ENCODE measurements at regions not wholly inside any gene's neighbourhood (a gene's known extent, or its start where the extent isn't known, plus 50 kb on each side); places are given as distances from the start of the nearest gene placed in this dataset.

DNA sequence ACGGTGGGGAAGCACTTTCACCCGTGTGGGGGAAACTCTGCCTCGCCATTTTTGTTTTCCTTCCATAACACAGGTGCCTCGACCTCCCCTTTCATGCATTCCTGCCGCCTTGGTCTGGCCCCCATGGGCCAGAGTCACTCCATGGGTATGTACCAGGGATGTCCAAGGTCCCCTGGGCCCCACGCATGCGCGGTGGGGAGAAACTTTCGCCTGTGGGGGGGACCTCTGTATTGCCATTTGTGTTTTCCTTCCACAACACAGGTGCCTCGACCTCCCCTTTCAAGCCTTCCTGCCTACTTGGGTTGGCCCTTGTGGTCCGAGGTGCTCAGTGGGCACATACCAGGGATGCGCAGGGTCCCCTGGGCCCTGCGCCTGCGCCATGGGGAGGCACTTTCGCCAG is 345.8 kb downstream of the ALG10 start:
- DNase-seq (ENCODE audit: low read depth) = no peak
- TF ChIP-seq, protein P1, sequence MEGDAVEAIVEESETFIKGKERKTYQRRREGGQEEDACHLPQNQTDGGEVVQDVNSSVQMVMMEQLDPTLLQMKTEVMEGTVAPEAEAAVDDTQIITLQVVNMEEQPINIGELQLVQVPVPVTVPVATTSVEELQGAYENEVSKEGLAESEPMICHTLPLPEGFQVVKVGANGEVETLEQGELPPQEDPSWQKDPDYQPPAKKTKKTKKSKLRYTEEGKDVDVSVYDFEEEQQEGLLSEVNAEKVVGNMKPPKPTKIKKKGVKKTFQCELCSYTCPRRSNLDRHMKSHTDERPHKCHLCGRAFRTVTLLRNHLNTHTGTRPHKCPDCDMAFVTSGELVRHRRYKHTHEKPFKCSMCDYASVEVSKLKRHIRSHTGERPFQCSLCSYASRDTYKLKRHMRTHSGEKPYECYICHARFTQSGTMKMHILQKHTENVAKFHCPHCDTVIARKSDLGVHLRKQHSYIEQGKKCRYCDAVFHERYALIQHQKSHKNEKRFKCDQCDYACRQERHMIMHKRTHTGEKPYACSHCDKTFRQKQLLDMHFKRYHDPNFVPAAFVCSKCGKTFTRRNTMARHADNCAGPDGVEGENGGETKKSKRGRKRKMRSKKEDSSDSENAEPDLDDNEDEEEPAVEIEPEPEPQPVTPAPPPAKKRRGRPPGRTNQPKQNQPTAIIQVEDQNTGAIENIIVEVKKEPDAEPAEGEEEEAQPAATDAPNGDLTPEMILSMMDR (conservative IDR thresholded peaks at IDR 0.05; ENCODE audit: low read depth, low read length) = no peak
- no peak overlapping the region for H3K4me3 ChIP-seq (ENCODE audit: low read depth, low read length)

DNA sequence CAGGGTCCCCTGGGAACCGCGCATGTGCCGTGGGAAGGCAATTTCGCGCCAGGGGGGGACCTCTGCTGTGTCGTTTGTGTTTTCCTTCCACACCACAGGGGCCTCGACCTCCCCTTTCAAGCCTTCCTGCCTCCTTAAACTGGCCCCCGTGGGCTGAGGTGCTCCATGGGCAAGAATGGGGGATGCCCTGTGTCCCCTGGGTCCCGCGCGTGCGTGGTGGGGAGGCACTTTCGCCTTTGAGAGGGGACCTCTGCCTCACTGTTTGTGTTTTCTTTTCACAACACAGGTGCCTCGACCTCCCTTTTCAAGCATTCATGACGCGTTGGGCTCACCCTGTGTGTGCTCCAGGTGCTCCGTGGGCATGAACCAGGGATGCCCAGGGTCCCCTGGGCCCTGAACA is 348.8 kb downstream of the ALG10 start:
- DNase-seq (ENCODE audit: low read depth) = no peak
- no peak overlapping the region for H3K4me3 ChIP-seq (ENCODE audit: low read depth, low read length)
- TF ChIP-seq, protein P1 (conservative IDR thresholded peaks at IDR 0.05; ENCODE audit: low read depth, low read length) = no peak

DNA sequence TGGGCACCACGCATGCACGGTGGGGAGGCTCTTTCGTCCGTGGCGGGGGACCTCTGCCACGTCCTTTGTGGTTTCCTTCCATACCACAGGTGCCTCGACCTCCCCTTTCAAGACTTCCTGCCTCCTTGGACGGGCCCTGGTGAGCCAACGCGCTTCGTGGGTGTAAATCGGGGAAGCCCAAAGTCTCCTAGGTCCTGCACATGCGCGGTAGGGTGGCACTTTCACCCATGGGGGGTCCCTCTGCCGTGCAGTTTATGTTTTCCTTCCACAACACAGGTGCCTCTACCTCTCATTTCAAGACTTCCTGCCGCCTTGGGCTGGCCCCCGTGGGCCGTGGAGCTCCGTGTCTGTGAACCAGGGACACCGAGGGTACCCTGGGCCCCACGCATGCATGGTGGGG is 349.7 kb downstream of the ALG10 start:
- no peak overlapping the region for H3K4me3 ChIP-seq (ENCODE audit: low read depth, low read length)
- TF ChIP-seq, protein P1 (conservative IDR thresholded peaks at IDR 0.05; ENCODE audit: low read depth, low read length) = no peak
- DNase-seq (ENCODE audit: low read depth) = no peak

DNA sequence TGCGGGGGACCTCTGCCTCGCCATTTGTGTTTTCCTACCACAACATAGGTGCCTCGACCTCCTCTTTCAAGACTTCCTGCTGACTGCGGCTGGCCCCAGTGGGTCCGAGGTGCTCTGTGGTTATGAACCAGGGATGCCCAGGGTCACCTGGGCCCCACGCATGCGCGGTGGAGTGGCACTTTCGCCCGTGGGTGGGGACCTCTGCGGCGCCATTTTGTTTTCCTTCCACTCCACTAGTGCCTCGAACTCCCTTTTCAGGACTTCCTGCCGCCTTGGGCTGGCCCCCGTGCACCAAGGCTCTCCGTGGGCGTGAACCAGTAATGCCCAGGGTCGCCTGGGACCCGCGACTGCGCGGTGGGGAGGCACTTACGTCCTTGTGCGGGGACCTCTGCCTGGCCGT is 351.6 kb downstream of the ALG10 start:
- no peak overlapping the region for H3K4me3 ChIP-seq (ENCODE audit: low read depth, low read length)
- TF ChIP-seq, protein P1 (conservative IDR thresholded peaks at IDR 0.05; ENCODE audit: low read depth, low read length) = no peak
- DNase-seq (ENCODE audit: low read depth) = no peak

DNA sequence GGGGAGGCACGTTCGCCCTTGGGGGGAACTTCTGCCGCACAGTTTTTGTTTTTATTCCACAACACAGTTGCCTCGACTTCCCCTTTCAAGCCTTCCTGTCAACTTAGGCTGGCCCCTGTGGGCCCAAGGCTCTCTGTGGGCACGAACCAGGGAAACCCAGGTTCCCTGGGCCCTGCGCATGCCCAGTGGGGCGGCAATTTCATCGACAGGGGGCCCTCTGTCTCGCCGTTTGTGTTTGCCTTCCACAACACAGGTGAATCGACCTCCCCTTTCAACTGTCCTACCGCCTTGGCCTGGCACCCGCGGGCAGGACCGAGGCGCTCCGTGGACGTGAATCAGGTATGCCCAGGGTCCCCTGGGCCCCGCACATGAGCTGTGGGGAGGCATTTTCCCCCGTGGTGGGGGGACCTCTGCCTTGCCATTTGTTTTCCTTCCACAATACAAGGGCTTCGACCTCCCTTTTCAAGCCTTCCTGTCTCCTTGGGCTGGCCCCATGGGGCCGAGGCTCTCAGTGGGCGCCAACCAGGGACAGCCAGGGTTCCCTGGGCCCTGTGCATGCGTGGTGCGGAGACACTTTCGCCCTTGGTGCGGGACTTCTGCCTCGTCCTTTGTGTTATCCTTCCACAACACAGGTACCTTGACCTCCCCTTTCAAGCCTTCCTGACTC is 354.0 kb downstream of the ALG10 start:
- TF ChIP-seq, protein P1 (conservative IDR thresholded peaks at IDR 0.05; ENCODE audit: low read depth, low read length) = no peak
- no peak overlapping the region for H3K4me3 ChIP-seq (ENCODE audit: low read depth, low read length)
- DNase-seq (ENCODE audit: low read depth) = no peak

DNA sequence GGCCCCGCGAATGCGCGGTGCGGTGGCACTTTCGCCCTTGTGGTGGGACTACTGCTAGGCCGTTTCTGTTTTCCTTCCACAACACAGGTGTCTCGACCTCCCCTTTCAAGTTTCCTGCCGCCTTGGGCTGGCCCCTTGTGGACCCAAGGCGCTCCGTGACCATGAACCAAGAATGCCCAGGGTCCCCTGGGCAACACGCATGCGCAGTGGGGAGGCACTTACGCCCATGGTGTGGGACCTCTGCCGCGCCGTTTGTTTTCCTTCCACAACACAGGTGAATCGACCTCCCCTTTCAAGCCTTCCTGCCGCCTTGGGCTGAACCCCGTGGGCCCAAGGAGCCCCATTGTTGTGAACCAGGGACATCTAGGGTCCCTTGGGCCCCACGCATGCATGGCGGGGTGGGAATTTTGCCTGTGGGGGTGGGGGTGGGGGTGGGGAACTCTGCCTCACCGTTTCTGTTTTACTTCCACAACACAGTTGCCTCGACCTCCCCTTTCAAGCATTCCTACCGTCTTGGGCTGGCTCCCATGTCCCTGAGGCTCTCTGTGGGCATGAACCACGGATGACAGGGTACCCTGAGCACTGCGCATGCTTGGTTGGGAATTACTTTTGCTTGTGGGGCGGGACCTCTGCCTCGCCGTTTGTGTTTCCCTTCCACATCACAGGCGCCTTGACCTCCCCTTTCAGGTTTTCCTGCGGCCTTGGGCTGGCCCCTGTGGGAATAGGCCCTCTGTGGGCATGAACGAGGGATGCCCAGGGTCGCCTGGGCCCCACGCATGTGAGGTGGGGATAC is 355.1 kb downstream of the ALG10 start:
- H3K4me3 ChIP-seq (ENCODE audit: low read depth, low read length) = no peak overlapping the region
- no peak for DNase-seq (ENCODE audit: low read depth)

More for the DNA sequence above, 355.1 kb downstream of the ALG10 start:
- TF ChIP-seq, protein P1 (conservative IDR thresholded peaks at IDR 0.05; ENCODE audit: low read depth, low read length) = no peak
